Stimulated activated CD4-positive, alpha-beta T cell treated with anti-CD3 and anti-CD28 coated beads, Interleukin-1b, Interleukin-23, amount 100 ng/mL, for 4 hours (primary cell): ENCODE measurements at regions not wholly inside any gene's neighbourhood (a gene's known extent, or its start where the extent isn't known, plus 50 kb on each side); places are given as distances from the start of the nearest gene placed in this dataset.
"Not testable (repeated sequence)": the region's sequence is repeated elsewhere in the genome, so short reads cannot be mapped to it uniquely, and the experiment has no call there.

Experiments
- DNase-seq, 2 donors: peaks; one replicate each; pipeline ENCODE4 v3.0.0-alpha.2; 2020; ENCODE audit warnings: low read depth in 2 of 2

DNA sequence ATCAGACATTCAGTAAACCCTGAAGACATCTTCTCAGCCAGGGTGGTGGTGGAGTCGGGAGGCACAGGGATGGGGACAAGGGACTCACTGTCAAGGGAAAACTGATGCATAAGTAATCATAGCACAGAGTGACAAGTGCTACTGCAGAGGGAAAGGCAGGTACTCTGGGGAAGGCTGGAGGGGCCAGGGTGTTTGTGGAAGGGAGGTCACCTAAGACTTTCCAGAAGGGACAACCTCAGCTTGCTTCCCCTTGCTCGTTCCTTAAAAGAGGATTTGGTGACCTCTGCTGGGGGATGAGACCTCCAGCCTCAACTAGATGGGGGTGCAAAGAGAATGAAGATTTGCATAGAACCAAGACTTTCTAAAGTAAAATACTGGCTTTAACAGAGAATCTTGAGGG lies 99.5 kb downstream of the SLC4A3 start:
- no peak for DNase-seq

DNA sequence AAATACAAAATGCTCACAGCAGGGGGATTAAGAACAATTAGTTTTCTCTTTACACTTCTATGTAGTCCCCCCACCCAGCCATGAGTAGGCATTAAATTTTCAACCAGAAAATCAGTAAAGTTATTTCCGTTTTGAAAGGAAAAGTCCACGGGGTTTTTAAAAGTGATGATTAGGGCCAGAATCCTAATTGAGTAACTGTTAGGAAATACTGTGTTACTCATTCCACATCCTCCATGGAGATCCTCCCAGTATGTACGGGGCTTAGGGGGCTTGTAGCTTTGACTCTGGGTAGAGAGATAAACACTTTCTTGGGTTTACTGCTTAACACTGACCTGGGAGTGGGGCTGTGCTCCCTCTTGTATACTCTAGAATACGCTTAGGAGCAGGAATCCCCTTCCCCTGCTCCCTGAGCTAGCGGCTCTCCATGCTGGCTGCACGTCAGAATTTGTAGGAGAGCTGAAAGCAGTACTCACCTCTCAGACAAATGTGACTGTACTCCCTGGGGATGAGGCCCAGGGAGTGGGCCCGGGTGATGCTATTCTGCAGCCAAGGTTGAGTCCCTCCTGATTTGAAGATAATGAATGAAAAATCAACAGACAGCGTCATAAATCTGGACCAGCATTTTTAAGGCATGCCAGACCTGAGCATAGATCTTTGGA lies 100.5 kb downstream of the SLC4A3 start:
- no peak for DNase-seq

DNA sequence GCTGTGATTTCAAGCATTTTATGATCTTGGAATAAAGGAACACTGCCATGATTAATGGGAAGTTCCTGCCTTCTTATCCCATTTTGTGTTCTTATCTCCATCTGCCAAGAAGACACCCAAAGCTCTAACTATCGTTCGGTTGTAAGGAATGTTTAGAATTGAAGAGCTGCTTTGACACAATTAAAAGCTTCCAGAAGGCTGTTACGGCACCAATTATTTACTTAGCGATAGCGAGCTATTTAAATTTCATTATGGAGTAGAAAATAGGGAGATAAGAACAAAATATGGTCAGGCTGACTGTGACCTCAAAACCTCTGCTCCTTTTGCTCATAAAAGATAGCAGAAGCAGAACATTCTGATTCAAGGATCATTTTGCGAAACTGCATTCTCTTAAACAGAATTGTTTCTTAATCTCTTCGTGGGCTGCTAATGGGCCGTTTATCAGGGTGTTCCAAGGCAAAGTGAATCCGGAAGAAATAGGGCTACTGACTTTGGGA lies 101.6 kb downstream of the SLC4A3 start:
- no peak for DNase-seq

DNA sequence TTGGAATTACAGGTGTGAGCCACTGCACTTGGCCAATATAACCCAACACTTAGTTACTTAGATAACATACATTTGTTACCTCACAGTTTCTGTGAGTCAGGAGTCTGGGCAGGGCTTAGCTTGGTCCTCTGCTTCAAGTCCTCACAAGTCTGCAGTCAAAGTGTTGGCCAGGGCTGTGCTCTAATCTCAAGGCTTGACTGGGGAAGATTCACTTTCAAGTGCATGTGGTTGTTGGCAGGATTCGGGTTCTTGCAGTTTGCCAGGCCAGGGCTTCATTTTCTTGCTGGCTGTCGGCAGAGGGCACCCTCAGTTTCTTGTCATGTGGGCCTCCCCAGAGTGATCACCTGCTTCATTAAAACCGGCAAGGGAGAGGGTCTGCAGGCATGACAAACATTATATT lies 103.7 kb downstream of the SLC4A3 start:
- DNase-seq, result no peak

DNA sequence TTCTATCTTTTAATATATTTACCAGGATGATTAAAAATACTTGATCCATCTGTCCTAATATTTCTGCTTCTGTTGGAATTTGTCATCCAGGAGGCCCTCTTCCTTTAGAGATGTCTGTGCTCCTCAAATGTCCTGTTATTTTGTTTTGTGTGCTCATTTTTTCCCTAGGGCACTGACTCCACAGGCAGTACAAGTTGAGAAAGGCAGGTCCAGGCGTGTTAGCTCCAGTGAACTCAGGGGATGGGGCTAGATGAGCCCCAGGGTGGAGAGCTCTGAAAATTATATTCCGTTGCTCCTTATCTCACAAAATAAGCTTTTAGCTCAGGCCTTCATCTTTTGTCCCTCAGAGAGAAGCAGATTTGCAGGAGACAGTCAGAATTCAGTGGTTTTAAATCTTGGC lies 105.7 kb downstream of the SLC4A3 start:
- no peak for DNase-seq

DNA sequence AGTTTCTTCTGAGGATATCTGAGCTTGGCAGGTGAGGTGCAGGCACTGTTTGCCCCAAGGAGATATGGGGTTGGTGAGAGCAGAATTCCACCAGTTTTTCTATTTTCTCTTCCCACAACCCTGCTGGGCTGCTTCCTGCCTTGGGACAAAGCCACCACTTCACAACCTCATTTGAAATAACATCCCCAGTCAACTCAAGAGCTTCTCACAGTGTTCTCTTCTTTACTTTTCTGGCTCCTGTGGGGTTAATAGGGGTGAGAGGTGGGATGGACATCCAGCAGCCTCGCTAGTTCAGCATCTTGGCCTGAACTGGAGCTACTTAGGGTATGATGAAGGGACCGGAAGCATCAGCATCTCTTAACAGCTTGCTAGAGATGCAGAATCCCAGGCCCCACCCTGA lies 106.3 kb downstream of the SLC4A3 start:
- DNase-seq, result no peak

DNA sequence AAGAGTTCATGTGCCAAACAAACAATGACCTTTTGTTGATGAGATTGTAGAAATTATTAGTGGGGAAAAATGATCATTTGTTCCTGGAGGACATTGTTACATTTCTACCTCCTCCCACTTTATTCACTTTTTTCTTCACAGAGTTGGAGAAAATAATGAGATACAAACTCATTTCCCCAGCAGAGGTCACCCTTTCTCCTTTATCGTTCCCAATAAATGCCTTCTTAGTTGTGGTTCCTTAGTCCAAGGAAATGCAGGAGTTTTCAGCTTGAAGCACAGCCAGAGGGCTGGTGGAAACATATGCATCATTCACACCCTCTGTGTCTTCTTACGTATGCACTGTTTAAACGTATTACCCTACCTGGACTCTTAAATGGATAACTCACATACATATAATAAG lies 108.8 kb downstream of the SLC4A3 start:
- DNase-seq, result no peak

DNA sequence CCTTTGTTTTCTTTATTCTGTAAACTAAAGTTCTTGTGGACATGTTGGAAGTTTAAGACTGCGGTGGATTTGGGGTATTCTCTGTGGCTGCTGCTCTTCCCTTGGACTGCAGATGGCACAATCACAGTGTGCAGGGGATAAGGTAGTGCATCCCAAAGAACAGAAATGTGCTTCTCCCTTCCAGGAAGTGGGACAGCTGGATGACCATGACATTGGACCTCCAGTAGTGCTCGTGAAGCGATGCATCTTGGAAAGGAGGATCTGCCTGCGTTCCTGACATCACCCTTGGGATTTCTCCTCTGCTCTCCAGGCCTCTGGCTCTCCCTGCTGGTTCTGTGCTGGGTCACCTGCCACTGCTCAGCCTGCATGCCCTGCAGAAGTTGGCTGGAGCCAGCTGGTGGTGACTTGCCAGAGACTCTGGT lies 109.9 kb downstream of the SLC4A3 start:
- DNase-seq, result no peak

DNA sequence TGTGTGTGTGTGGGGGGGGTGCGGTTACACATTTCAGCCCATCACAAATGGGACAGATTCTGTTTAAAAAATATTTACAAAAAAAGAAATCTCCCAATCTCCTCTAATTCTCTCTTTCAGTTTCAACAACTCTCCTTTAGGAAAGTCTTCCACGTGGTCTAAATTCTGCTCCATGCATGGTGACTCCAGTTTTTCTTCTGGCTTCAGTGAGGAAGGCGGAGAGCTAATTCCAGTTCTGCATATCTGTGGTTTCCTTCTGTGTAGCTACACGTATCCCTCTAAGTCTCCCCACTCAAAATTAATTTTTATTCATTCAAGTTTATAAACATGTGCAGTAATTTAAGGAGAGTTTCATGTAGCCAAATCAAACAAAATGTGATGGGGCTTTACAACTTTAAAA lies 111.6 kb downstream of the SLC4A3 start:
- DNase-seq, result no peak

DNA sequence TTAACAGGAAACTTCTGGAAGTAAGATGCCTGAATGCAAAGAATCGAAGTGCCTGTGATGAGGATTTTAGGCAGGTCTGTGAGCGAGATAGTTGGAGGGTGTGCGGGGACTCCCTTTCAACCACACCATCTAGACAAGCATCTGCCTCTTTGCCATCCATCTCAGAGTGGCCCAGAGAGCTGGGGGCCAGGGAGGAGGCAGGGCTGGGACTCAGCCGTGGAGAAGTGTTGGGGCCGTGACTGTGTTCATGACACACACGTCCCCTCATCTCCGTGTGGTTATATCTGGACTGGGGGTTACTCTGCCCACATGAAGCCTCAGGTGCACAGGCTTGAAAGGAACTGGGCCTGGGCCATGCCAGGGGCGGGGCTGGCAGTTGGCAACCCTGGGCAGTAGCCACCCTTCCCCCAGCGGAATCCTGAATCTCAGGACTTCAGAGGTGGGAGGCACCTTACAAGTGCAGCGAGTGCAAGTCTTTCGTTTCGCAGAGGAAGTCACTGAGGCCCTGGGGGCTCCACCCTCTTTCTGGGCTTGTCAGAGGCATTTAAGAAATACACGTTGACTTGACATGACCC lies 112.5 kb downstream of the SLC4A3 start:
- no peak for DNase-seq

DNA sequence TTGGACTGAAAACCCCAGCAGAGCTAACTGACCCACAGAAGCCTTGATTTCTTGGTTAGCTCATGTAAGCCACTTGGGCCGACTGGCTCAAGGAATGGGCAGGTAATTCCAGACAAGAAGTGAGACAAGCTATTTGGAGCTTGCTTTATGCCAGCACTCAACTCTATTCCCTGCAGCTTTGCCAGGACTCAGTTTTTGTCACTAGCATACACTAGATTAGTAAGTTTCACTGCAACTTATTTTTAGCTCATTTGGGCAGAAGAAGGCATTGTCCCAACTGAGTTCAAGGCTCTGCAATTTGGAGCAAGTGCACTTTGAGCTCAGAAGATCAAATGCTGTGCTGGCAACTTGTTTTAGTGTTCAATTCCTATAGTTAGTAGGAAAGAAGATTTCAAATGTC lies 116.1 kb downstream of the SLC4A3 start:
- DNase-seq, result no peak

DNA sequence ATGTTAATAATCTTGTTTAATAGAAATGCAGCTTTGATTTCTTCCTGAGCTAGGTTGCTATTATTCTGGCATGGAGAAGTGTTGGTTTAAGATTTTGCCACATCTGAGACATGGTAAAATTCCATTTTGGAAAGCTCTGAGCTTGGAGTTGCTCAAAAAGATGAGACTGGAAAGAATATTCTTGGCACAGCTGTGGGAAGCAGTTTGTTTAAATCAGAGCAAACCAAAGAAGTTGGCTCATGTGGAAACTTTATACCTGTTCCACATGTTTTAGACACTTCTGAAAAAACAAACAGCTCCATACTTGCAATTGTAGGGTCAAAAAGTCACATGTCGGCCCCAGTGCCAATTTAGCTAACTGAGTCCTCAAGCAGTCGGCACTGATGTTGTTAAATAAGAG lies 116.6 kb downstream of the SLC4A3 start:
- no peak for DNase-seq

DNA sequence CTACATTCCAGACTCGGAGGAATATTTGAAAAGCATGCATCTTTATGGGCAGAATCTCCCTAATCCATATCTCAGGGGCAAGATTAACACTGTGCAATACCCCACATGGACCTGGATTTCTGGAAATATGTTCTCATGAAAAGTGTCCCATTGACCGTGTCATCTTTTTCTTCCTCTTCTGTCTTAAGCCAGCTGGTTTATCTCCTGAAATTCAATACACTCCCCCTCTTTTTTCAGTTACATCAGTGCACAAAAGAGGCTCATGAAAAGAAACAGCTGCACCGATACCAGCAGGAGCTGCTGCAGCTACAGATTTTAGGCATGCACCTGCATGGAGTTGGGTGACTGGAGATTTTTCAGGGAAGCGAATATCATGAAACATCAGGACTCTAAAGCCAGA lies 117.2 kb downstream of the SLC4A3 start:
- no peak for DNase-seq

DNA sequence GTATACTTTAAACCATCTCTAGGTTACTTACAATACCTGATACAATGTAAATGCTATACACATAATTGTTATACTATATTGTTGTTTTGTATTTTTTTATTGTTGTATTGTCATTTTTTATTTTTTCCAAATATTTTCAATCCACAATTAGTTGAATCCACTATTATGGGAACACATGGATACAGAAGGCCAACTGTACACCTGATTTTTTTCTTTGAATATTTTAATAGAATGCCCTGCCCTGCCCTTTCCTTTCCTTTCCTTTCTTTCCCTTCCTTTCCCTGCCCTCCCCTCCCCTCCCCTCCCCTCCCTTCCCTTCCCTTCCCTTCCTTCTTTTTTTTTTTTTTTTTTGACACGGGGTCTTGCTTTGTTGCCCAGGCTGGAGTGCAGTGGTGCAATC lies 120.2 kb downstream of the SLC4A3 start:
- DNase-seq, result no peak

DNA sequence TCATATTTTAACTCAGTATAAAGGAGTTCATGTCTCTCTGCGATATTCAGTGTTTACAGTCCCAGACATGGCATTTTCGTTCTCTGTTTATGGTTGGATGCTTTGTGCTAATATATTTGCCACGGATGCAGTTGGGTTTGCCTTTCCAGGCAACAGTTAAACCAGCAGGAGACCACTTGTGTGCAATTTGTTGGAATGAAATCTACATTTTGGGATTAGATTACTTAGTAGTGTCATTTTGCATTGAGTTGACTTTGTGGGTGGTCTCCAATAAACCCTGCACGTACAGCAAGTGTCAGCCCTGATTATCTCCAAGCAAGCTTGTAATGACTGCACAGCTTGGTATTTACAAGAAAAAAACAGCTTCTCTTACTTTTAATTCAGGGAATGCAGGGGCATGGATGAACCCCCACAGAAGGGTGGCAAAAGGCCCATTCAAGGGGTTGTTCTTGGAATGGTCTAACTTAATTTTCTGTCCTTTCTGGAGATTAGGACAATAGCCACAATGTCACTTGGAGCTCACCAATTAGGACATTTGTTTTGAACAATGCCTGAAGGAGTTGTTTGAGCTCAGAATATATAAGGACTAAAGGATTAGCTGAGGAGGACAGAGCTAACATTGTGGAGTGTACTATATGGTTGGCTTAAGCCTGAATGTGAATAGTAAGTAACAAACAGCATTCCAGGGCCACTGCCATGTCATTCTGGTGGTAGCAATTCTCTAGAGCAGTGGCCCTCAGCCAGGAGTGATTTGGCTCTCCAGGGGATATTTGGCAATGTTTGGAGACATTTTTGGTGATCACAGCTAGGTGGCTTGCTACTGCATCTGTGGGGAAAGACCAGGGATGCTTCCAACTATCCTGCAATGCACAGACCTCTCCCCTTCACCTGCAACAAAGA lies 121.5 kb downstream of the SLC4A3 start:
- no peak for DNase-seq

DNA sequence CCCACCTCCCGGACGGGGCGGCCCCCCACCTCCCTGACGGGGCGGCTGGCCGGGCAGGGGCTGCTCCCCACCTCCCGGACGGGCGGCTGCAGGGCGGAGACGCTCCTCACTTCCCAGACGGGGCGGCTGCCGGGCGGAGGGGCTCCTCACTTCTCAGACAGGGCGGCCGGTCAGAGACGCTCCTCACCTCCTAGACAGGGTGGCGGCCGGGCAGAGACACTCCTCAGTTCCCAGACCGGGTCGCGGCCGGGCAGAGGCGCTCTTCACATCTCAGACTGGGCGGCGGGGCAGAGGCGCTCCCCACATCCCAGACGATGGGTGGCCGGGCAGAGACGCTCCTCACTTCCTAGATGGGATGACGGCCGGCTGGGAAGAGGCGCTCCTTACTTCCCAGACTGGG lies 123.7 kb downstream of the SLC4A3 start:
- DNase-seq, result not testable (repeated sequence)

DNA sequence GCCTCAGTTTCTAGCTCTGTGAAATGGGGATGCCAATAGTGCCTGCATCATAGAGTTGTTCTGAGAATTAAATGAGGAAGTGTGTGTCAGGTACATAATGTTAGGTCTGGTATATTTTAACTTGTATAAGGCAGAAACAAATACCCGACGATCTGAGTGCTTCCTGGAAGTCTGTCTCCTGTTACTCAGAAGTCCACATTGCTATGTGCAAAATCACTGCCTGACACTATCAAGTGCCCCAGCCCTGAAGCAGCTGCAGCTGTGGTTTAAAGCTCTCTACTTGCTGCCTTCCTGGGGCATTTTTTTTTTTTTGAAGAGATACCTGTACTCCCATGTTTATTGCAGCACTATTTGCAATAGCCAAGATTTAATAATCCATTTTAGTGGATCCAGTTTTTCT lies 125.3 kb downstream of the SLC4A3 start:
- DNase-seq, result no peak

DNA sequence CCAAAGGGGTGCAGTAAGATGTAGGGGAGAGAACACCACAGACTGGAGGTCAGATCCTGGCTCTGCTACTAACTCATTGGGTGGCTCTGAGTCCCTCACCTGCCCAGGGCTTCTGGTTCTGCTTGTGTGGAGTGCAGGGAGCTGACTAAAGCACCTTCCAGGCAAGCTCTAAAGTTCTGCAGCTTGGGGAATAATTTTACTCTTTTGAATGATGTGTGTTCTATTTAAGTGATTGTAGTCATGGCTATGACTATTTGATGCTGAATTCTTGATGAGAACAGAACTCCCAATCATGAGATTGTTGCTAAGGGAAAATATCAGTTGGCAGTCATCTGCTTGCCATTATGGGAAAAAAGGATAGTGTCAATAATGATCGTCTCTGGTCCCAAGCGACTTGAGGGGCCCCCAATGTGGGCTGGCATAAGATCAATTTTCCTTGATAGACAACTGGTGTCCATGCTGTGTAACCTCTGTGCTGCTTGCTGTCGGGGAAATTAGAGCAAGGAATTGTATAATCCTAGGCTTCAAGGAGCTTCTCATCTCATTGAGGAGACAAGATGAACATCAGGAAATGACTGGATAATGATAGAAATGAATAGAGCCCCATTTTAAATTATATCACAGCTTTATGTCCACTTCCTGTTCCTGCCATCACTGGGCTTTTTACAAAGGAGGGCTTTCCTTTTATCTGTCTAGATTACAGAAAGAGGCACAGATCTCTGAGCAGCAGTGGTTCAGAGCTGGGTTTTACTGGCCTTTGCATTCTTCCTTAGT lies 131.7 kb downstream of the SLC4A3 start:
- DNase-seq, result no peak

DNA sequence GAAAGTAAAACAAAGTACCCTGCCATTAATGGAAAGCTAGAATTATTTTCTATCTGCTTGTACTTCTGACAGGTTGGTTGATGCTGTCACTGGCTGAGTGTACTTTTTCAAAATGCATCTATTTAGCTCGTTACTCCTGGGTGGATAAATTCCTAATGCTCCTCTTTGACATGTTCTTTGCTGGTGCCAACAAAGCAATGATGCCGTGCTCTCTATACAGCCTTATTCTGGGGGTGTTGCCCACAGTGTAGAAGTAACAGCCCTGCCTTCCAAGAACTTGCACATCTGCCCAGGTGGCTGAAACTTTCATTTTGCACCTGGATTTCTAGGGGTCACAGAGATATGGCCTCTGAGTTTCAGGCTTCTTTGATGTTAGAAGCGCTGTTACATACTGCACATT lies 132.4 kb downstream of the SLC4A3 start:
- no peak for DNase-seq

DNA sequence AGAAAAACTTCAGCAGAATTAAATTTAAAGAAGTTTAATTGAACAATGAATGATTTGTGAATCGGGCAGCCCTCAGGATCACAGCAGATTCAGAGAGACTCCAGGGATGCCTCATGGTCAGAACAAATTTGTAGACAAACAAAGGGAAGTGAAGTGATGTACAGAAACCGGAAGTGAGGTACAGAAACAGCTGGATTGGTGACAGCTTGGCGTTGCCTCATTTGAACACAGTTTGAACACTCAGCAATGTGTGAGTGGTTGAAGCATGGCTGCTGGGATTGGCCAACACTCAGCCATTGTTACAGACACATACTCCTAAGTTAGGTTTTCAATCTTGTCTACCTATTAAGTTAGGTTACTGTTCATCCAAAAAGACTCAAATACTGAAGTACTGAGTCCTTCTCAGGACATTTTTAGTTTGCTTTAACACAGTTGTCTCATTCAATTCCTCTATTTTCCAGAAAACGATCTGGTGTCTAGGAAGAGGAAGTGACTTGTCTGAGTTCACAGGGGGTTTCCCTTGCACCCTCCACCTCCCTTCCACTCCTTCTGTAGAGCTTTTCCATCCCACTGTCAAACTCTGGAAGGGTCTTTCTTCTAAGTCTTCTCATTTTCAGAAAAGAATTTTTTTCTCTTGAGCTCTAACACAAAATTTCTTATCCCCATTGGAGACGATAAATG lies 137.9 kb downstream of the SLC4A3 start:
- DNase-seq, result no peak

DNA sequence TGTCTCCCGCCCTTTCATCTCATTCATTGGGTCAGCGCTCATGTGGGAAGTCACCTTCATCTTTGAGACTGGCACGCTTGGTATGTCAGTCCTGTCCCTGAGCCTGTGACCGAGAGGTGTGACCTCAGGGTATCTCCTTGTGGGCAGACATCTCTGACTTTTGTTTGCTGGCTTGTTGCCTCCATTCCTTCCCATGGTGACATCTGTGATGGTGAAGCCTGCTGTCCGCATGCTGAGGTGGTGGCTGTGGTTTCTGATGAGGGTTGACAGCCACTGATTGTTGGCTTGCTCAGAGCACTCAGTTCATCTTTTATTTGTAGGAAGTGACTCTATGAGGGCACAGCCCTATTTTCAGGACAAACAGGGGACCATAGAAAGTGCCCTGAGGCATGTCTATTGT lies 139.2 kb downstream of the SLC4A3 start:
- no peak for DNase-seq
